GM23338 (cell line): ENCODE measurements at regions not wholly inside any gene's neighbourhood (a gene's known extent, or its start where the extent isn't known, plus 50 kb on each side); places are given as distances from the start of the nearest gene placed in this dataset.
A peak's percentile ranks its signal among the peaks of the same experiment; 100 is the strongest.

Experiments used
- ATAC-seq: fragments of 200-7000 bp; cut with Tn5 transposase; 3 replicates; pipeline ENCODE4 v1.9.1; 2020
- DNase-seq: peaks from one replicate; pipeline ENCODE4 v3.0.0-alpha.2; 2015; ENCODE audit warnings: low spot score
- H2AFZ ChIP-seq: fragments of 200-600 bp; sonication (generic); 2 replicates; pipeline ENCODE4 v1.8.0; 2016; ENCODE audit warnings: antibody characterized with exemption, mild to moderate bottlenecking, moderate library complexity
- H3F3A ChIP-seq: fragments of 200-600 bp; sonication (generic); replicated peaks from 2 replicates; pipeline ENCODE4 v1.8.0; 2017; ENCODE audit warnings: antibody characterized with exemption, mixed run types, low read depth
- H3K27ac ChIP-seq: fragments of 200-600 bp; sonication (generic); 2 replicates; pipeline ENCODE4 v1.6.1; 2016; ENCODE audit warnings: low read depth
- H3K27me3 ChIP-seq: fragments of 200-600 bp; sonication (generic); 2 replicates; pipeline ENCODE4 v1.8.0; 2016; ENCODE audit warnings: mild to moderate bottlenecking, mixed run types, moderate library complexity; ENCODE audit not compliant: insufficient read depth
- H3K36me3 ChIP-seq: fragments of 200-600 bp; sonication (generic); 2 replicates; pipeline ENCODE4 v1.8.0; 2016; ENCODE audit warnings: mild to moderate bottlenecking; ENCODE audit not compliant: insufficient read depth
- H3K4me1 ChIP-seq: fragments of 200-600 bp; sonication (generic); 2 replicates; pipeline ENCODE4 v1.8.0; 2016; ENCODE audit warnings: mild to moderate bottlenecking, moderate library complexity; ENCODE audit not compliant: insufficient read depth
- H3K4me2 ChIP-seq: fragments of 200-600 bp; sonication (generic); 2 replicates; pipeline ENCODE4 v1.7.1; 2017; ENCODE audit warnings: mixed run types
- H3K4me3 ChIP-seq: fragments of 200-600 bp; sonication (generic); 2 replicates; pipeline ENCODE4 v1.6.1; 2016; ENCODE audit warnings: mixed run types
- H3K79me2 ChIP-seq: fragments of 200-600 bp; sonication (generic); replicated peaks from 2 replicates; pipeline ENCODE4 v1.8.0; 2017; ENCODE audit warnings: mild to moderate bottlenecking; ENCODE audit not compliant: insufficient read depth
- H3K9me2 ChIP-seq: fragments of 200-600 bp; sonication (generic); 2 replicates; pipeline ENCODE4 v1.8.0; 2017; ENCODE audit not compliant: insufficient read depth
- H4K20me1 ChIP-seq: fragments of 200-600 bp; sonication (generic); replicated peaks from 2 replicates; pipeline ENCODE4 v1.8.0; 2017; ENCODE audit warnings: mild to moderate bottlenecking; ENCODE audit not compliant: insufficient read depth
- H3K27ac Mint-ChIP-seq: 2 replicates; pipeline ENCODE4 v1.8.0; 2020; ENCODE audit warnings: inconsistent platforms, mild to moderate bottlenecking, moderate library complexity, mixed read lengths
- H3K27me3 Mint-ChIP-seq: 3 replicates; pipeline ENCODE4 v1.8.0; 2022; ENCODE audit warnings: low read depth, mild to moderate bottlenecking, moderate library complexity, mixed read lengths, inconsistent platforms; ENCODE audit not compliant: insufficient read depth, poor library complexity
- H3K36me3 Mint-ChIP-seq: 3 replicates; pipeline ENCODE4 v1.8.0; 2021; ENCODE audit warnings: low read depth, mild to moderate bottlenecking, inconsistent platforms, moderate library complexity, mixed read lengths
- H3K4me1 Mint-ChIP-seq: 3 replicates; pipeline ENCODE4 v1.8.0; 2020; ENCODE audit warnings: mild to moderate bottlenecking, inconsistent platforms, mixed read lengths
- H3K4me3 Mint-ChIP-seq: 3 replicates; pipeline ENCODE4 v1.8.0; 2021; ENCODE audit warnings: moderate library complexity, mild to moderate bottlenecking, inconsistent platforms, mixed read lengths
- H3K9me3 Mint-ChIP-seq: 3 replicates; pipeline ENCODE4 v1.8.0; 2020; ENCODE audit warnings: moderate library complexity, mild to moderate bottlenecking, inconsistent platforms, mixed read lengths
- EZH2phosphoT487 ChIP-seq: fragments of 200-600 bp; sonication (generic); IDR thresholded peaks from one replicate; pipeline ENCODE4 v1.8.1; 2018; ENCODE audit warnings: antibody characterized with exemption; ENCODE audit not compliant: unreplicated experiment
- ZNF331 ChIP-seq: fragments of 250-450 bp; sonication (Bioruptor Pico); IDR thresholded peaks from 2 replicates; pipeline ENCODE4 v1.5.0; 2020; ENCODE audit warnings: low read depth, mild to moderate bottlenecking, moderate library complexity
- TF ChIP-seq, protein P1 (sequence below), 2 experiments: fragments of 200-600 bp in 1 of 2; sonication (generic) in 1 of 2; conservative IDR thresholded peaks; 2 replicates each; pipeline versions ENCODE4 v1.5.1 to v1.6.1; 2016 to 2017; ENCODE audit warnings: antibody characterized with exemption in 2 of 2, low read depth in 2 of 2, mild to moderate bottlenecking in 2 of 2, moderate library complexity in 1 of 2
- TF ChIP-seq, protein P2 (sequence below): IDR thresholded peaks from 2 replicates; pipeline ENCODE4 v1.6.1; 2016; ENCODE audit warnings: antibody characterized with exemption
- TF ChIP-seq, protein P3 (sequence below): fragments of 250-450 bp; sonication (Bioruptor Pico); IDR thresholded peaks from 2 replicates; pipeline ENCODE4 v1.5.0; 2020; ENCODE audit warnings: mild to moderate bottlenecking, moderate library complexity

DNA sequence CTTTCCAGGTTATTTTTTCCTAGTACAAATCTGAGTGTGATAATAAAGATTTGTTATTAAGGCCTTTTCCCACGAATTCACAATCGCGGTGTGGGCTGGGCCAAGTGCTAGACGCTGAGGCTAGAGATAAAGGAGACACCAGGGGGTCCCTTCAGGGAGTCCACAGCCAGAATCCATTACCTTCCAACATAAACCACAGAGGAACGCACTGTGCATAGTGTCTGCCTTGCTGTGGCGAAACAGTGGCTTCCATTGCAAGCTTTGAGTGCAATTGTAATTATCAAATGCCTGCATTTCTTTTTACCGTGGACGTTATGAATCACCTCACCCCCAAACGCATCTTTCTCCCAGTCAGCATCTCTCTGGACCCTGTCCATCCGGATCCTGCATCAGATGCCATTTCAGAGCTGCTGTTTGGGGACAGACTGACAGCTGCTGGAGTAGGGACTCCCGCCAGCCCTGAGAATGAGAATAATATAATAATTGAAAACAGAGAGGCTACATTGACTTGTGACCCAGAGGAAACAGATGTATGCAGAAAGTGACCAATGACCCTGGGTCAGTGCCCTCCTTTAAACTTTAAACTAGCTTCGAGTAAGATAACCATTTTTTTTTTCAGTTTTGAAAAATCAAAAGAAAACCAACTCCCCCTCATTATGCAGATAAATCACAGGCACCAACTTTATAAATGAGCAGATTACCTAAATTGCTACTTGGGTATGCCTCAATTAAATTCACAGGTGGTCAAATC is 456.2 kb upstream of the NRP1 start:
- no peaks in the 10 kb centered on the region for H3K27me3 ChIP-seq
- DNase-seq, result no peak
- H3K4me1 ChIP-seq, result peaks cover 10% of the 10 kb centered on the region
- no peaks in the 10 kb centered on the region for H3F3A ChIP-seq
- no peak overlapping the region for H3K4me3 ChIP-seq
- peaks cover 18% of the 10 kb centered on the region for H3K9me2 ChIP-seq
- TF ChIP-seq, protein P1, sequence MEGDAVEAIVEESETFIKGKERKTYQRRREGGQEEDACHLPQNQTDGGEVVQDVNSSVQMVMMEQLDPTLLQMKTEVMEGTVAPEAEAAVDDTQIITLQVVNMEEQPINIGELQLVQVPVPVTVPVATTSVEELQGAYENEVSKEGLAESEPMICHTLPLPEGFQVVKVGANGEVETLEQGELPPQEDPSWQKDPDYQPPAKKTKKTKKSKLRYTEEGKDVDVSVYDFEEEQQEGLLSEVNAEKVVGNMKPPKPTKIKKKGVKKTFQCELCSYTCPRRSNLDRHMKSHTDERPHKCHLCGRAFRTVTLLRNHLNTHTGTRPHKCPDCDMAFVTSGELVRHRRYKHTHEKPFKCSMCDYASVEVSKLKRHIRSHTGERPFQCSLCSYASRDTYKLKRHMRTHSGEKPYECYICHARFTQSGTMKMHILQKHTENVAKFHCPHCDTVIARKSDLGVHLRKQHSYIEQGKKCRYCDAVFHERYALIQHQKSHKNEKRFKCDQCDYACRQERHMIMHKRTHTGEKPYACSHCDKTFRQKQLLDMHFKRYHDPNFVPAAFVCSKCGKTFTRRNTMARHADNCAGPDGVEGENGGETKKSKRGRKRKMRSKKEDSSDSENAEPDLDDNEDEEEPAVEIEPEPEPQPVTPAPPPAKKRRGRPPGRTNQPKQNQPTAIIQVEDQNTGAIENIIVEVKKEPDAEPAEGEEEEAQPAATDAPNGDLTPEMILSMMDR (conservative IDR thresholded peaks at IDR 0.05; ENCODE audit: low read depth in 2 of 2), result no peak
- TF ChIP-seq ZNF331 (CRISPR knock-in tag), result no peak
- ATAC-seq, result peak; percentile 42; the same call in 1 of the 3 replicates
- Mint-ChIP-seq H3K9me3 (no peaks in the 10 kb centered on the region), H3K36me3 (no peaks in the 10 kb centered on the region), H3K27ac (no peak overlapping the region), H3K4me1 (peaks cover 10% of the 10 kb centered on the region), H3K27me3 (peaks cover 2% of the 10 kb centered on the region), H3K4me3 (no peak overlapping the region)
- no peak overlapping the region for H3K27ac ChIP-seq
- no peaks in the 10 kb centered on the region for H4K20me1 ChIP-seq
- H3K4me2 ChIP-seq, result no peak overlapping the region
- H3K79me2 ChIP-seq, result no peaks in the 10 kb centered on the region
- peak overlapping the region; percentile 47; the same call in 1 of the 2 replicates for H2AFZ ChIP-seq
- no peaks in the 10 kb centered on the region for H3K36me3 ChIP-seq

DNA sequence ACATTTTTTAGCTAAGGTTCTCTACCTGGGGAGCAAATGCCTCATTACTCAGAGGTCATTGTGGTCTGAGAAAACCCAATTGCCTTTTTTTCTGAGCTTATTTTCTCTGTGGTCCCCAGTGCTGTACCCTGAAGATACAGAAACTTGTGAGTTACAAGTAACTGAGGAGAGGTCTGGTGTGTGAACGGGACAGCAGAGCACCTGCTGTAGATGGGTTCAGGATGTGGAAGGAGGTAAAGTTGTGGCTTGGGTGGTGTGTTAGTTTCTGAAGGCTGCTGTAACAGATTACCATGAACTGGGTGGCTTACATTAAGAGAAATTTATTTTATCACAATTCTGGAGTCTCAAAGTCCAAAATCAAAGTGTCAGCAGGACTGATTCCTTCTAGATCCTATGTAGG is 449.1 kb upstream of the NRP1 start:
- Histone ChIP-seq H3K27me3 (no peaks in the 10 kb centered on the region), H3K4me3 (no peak overlapping the region), H2AFZ (no peak overlapping the region), H3K9me2 (peaks cover 19% of the 10 kb centered on the region), H3K27ac (no peak overlapping the region), H3K4me1 (no peaks in the 10 kb centered on the region), H3K4me2 (no peak overlapping the region), H4K20me1 (no peaks in the 10 kb centered on the region), H3F3A (no peaks in the 10 kb centered on the region), H3K36me3 (no peaks in the 10 kb centered on the region), H3K79me2 (no peaks in the 10 kb centered on the region)
- Mint-ChIP-seq H3K9me3 (peaks cover 5% of the 10 kb centered on the region; the same call in 2 of the 3 replicates), H3K4me1 (no peaks in the 10 kb centered on the region), H3K27me3 (no peaks in the 10 kb centered on the region), H3K4me3 (no peak overlapping the region), H3K27ac (no peak overlapping the region), H3K36me3 (no peaks in the 10 kb centered on the region)
- ATAC-seq, result no peak
- no peak for TF ChIP-seq EZH2phosphoT487
- TF ChIP-seq, protein P2, sequence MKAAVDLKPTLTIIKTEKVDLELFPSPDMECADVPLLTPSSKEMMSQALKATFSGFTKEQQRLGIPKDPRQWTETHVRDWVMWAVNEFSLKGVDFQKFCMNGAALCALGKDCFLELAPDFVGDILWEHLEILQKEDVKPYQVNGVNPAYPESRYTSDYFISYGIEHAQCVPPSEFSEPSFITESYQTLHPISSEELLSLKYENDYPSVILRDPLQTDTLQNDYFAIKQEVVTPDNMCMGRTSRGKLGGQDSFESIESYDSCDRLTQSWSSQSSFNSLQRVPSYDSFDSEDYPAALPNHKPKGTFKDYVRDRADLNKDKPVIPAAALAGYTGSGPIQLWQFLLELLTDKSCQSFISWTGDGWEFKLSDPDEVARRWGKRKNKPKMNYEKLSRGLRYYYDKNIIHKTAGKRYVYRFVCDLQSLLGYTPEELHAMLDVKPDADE, result no peak
- TF ChIP-seq, protein P3, sequence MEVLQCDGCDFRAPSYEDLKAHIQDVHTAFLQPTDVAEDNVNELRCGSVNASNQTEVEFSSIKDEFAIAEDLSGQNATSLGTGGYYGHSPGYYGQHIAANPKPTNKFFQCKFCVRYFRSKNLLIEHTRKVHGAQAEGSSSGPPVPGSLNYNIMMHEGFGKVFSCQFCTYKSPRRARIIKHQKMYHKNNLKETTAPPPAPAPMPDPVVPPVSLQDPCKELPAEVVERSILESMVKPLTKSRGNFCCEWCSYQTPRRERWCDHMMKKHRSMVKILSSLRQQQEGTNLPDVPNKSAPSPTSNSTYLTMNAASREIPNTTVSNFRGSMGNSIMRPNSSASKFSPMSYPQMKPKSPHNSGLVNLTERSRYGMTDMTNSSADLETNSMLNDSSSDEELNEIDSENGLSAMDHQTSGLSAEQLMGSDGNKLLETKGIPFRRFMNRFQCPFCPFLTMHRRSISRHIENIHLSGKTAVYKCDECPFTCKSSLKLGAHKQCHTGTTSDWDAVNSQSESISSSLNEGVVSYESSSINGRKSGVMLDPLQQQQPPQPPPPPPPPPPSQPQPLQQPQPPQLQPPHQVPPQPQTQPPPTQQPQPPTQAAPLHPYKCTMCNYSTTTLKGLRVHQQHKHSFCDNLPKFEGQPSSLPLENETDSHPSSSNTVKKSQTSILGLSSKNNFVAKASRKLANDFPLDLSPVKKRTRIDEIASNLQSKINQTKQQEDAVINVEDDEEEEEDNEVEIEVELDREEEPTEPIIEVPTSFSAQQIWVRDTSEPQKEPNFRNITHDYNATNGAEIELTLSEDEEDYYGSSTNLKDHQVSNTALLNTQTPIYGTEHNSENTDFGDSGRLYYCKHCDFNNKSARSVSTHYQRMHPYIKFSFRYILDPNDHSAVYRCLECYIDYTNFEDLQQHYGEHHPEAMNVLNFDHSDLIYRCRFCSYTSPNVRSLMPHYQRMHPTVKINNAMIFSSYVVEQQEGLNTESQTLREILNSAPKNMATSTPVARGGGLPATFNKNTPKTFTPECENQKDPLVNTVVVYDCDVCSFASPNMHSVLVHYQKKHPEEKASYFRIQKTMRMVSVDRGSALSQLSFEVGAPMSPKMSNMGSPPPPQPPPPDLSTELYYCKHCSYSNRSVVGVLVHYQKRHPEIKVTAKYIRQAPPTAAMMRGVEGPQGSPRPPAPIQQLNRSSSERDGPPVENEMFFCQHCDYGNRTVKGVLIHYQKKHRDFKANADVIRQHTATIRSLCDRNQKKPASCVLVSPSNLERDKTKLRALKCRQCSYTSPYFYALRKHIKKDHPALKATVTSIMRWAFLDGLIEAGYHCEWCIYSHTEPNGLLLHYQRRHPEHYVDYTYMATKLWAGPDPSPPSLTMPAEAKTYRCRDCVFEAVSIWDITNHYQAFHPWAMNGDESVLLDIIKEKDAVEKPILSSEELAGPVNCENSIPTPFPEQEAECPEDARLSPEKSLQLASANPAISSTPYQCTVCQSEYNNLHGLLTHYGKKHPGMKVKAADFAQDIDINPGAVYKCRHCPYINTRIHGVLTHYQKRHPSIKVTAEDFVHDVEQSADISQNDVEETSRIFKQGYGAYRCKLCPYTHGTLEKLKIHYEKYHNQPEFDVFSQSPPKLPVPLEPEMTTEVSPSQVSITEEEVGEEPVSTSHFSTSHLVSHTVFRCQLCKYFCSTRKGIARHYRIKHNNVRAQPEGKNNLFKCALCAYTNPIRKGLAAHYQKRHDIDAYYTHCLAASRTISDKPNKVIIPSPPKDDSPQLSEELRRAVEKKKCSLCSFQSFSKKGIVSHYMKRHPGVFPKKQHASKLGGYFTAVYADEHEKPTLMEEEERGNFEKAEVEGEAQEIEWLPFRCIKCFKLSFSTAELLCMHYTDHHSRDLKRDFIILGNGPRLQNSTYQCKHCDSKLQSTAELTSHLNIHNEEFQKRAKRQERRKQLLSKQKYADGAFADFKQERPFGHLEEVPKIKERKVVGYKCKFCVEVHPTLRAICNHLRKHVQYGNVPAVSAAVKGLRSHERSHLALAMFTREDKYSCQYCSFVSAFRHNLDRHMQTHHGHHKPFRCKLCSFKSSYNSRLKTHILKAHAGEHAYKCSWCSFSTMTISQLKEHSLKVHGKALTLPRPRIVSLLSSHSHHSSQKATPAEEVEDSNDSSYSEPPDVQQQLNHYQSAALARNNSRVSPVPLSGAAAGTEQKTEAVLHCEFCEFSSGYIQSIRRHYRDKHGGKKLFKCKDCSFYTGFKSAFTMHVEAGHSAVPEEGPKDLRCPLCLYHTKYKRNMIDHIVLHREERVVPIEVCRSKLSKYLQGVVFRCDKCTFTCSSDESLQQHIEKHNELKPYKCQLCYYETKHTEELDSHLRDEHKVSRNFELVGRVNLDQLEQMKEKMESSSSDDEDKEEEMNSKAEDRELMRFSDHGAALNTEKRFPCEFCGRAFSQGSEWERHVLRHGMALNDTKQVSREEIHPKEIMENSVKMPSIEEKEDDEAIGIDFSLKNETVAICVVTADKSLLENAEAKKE (CRISPR knock-in tag), result no peak
- DNase-seq, result no peak
